Stimulated activated naive CD8-positive, alpha-beta T cell treated with anti-CD3 and anti-CD28 coated beads, Interleukin-15, amount 100 ng/mL, for 72 hours (primary cell): ENCODE measurements at regions not wholly inside any gene's neighbourhood (a gene's known extent, or its start where the extent isn't known, plus 50 kb on each side); places are given as distances from the start of the nearest gene placed in this dataset.

Source experiments
- ATAC-seq: fragments of 150-1000 bp; cut with Tn5 transposase; 2 replicates; pipeline ENCODE4 v1.10.0; 2021; ENCODE audit warnings: mild to moderate bottlenecking, moderate library complexity
- DNase-seq, 2 donors: peaks; one replicate each; pipeline ENCODE4 v3.0.0; 2021 to 2022
- H3K27ac Mint-ChIP-seq, 2 donors: one replicate each; pipeline ENCODE4 v1.8.0; 2022; ENCODE audit warnings: mild to moderate bottlenecking in 2 of 2, mixed read lengths in 2 of 2, moderate library complexity in 2 of 2
- H3K27me3 Mint-ChIP-seq: one replicate; pipeline ENCODE4 v1.8.0; 2022; ENCODE audit warnings: mixed read lengths
- H3K4me1 Mint-ChIP-seq: one replicate; pipeline ENCODE4 v1.8.0; 2022; ENCODE audit warnings: mild to moderate bottlenecking, mixed read lengths
- H3K4me3 Mint-ChIP-seq, 2 donors: one replicate each; pipeline ENCODE4 v1.8.0; 2022; ENCODE audit warnings: mild to moderate bottlenecking in 2 of 2, mixed read lengths in 2 of 2, moderate library complexity in 1 of 2
- H3K9me3 Mint-ChIP-seq, 2 donors: one replicate each; pipeline ENCODE4 v1.8.0; 2022; ENCODE audit warnings: mixed read lengths in 2 of 2

DNA sequence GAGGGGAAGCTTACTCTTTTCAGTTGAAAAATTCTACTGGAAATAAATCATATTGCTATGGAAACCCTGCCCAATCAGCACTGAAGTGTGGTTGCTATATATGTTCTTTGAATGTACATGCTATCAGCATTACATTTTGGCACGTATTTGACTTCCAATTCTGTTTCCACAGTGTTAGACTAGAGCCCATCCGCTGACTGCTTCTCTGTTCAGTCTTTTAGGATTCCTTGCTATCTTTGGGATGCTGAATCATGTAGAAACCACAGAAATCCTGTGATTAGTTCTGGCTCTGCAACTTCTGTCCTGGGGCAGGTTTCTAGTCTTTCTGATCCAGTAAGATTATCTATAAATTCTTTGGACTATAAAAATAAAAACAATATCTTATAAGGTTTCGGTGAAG lies 128.2 kb upstream of the SLC7A14 start:
- no peak for DNase-seq
- H3K27ac Mint-ChIP-seq = no peak overlapping the region
- no peak overlapping the region for H3K4me3 Mint-ChIP-seq
- no peaks in the 10 kb centered on the region for H3K4me1 Mint-ChIP-seq
- ATAC-seq = no peak
- H3K27me3 Mint-ChIP-seq = peaks cover 56% of the 10 kb centered on the region
- peaks cover 9 to 20% of the 10 kb centered on the region in 2 donors for H3K9me3 Mint-ChIP-seq

DNA sequence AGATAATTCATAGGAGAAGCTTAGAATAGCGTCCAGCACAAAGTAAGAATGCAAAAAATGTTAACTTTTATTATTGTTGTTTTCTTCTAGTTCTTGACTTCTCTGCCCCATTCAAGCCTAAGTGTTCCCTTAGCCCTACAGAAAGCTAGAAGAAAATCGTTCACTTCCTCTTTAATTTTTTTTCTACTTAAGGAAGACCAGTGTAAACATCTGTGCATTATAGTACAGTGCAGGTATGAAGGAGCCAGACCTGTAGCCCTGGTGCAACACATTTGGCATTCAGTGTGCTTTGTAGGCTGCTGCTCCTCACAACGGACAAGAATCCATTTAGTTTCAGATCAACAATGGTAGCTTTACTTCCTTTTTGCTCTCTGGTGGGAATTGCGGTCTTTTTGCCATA lies 127.8 kb upstream of the SLC7A14 start:
- ATAC-seq = no peak
- peaks cover 9 to 23% of the 10 kb centered on the region in 2 donors for H3K9me3 Mint-ChIP-seq
- no peak overlapping the region for H3K27ac Mint-ChIP-seq
- H3K4me3 Mint-ChIP-seq = no peak overlapping the region
- no peaks in the 10 kb centered on the region for H3K4me1 Mint-ChIP-seq
- peaks cover 60% of the 10 kb centered on the region for H3K27me3 Mint-ChIP-seq
- no peak for DNase-seq

DNA sequence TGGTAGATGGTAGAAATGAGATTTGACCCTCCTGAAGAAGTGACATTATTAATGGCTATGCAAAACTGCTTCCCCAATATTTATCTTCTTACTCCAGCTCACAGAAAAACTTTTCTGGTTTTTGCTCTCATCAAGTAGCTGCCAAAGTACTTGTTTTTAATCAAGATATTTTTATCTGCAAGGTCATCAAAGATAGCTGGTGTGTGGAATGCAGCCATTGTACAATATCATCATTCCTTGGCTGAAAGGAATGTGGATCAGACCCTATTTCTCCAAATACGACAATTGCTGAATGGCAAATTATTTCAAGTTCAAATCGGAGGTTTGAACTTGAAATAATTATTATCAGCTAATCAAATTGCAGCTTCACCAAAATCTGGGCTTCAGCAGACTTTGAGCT lies 126.9 kb upstream of the SLC7A14 start:
- Mint-ChIP-seq H3K9me3 (peaks cover 9 to 23% of the 10 kb centered on the region in 2 donors), H3K27me3 (peaks cover 58% of the 10 kb centered on the region), H3K4me3 (no peak overlapping the region), H3K4me1 (no peaks in the 10 kb centered on the region), H3K27ac (no peak overlapping the region)
- ATAC-seq (no peak), DNase-seq (no peak)

DNA sequence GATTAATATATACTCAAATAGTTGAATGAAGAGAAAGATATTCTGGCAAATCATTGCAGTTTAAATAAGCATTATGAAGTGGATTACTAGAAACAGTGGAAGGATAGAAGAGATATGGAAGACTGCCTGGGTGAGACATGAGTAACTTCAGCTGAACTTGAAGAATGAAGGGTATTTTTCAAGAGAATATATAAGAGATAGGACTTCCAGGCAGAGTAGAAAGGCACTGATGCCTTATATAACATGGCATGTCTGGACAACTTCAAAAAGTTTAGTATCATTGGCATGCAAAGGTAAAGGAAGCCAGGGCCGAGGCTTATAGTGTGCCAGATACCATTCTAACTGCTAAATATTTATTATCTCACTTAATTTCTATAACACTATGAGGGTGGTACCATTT lies 126.5 kb upstream of the SLC7A14 start:
- peaks cover 9 to 23% of the 10 kb centered on the region in 2 donors for H3K9me3 Mint-ChIP-seq

DNA sequence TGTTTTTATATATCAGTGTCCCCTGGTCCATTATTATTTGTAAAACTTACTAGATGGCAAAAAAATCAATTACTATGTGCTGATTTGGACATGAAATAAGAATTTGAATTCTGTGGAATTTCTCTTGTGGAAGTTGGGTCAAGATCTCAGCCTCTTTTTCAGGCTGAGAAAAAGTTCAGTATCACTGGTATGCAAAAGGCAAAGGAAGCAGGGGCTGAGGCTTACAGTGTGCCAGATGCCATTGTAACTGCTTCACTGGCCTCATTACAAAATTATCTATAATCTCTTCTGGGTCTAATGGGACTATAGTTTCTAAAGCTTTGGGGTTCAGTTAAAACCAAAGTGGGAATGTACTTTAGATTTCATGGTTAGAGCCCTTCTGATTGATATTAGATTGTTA lies 125.9 kb upstream of the SLC7A14 start:
- no peak overlapping the region for H3K27ac Mint-ChIP-seq
- DNase-seq (no peak), ATAC-seq (no peak)
- peaks cover 9 to 23% of the 10 kb centered on the region in 2 donors for H3K9me3 Mint-ChIP-seq
- no peaks in the 10 kb centered on the region for H3K4me1 Mint-ChIP-seq
- H3K4me3 Mint-ChIP-seq = no peak overlapping the region
- peaks cover 48% of the 10 kb centered on the region for H3K27me3 Mint-ChIP-seq

More for the DNA sequence above, 126.5 kb upstream of the SLC7A14 start:
- Mint-ChIP-seq H3K4me1 (no peaks in the 10 kb centered on the region), H3K27me3 (peaks cover 53% of the 10 kb centered on the region), H3K27ac (no peak overlapping the region), H3K4me3 (no peak overlapping the region)
- DNase-seq = no peak
- no peak for ATAC-seq

DNA sequence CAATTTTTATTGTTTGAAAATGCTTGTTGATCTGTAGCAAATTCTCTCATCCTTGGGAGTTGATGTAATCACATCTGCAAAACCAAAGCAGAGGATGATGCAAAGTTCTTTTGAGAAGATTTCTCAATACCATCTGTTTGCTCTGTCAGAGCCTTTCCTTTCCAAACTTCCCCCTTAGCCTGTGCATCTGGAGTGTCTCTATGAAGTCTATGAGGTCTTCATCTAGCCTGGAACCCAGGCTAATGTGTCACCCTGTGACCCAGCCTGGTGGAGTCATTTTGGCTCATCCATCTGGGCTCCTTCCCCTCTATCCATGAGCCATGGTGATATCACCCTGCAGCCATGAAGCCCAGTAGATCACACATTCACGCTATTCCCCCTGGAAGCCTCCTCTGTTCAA lies 123.2 kb upstream of the SLC7A14 start:
- Mint-ChIP-seq H3K27ac (no peak overlapping the region), H3K4me3 (no peak overlapping the region), H3K27me3 (peaks cover 46% of the 10 kb centered on the region), H3K4me1 (no peaks in the 10 kb centered on the region), H3K9me3 (peaks cover 9 to 23% of the 10 kb centered on the region in 2 donors)
- ATAC-seq = no peak
- no peak for DNase-seq

DNA sequence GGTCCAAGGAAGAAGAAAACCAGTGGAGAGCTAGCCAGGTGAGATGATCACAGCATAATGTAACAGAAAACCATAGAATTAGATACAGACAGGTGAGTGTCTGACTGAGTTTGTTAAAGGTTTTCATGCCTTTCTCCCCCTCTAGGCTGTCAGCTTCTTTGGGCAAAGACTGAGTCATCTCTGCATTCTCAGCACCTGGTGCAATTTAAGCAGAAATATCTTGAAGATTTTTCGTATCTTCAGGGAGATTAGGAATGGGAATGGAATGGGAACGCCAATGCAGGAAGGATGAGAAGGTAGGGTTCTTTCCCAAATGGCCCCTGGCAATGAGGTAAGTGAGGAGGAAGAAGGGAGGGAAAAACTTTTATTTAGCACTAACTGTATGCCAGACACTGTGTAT lies 122.0 kb upstream of the SLC7A14 start:
- ATAC-seq (no peak), DNase-seq (no peak)
- H3K27me3 Mint-ChIP-seq = peaks cover 46% of the 10 kb centered on the region
- H3K4me3 Mint-ChIP-seq = no peak overlapping the region
- peaks cover 9 to 23% of the 10 kb centered on the region in 2 donors for H3K9me3 Mint-ChIP-seq
- no peak overlapping the region for H3K27ac Mint-ChIP-seq
- no peaks in the 10 kb centered on the region for H3K4me1 Mint-ChIP-seq

DNA sequence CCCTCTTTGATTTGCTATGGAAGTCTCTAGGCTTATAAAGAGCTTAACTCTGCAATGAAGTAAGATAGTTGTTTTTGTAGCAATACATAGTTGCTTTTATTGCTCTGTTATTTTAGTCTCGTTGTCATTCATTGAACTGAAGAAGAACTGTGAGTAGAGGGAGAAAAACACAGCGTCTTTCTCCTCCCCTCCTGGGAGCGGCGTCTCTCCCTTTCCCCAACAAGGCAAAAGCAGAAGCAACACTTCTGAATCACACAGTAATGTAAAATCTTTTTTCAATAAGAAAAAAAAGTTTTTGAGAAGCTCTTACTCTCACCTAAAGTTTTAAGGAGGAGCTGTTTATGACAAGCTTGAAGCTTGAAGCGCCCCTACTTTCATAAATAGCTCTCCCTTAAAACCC lies 119.3 kb upstream of the SLC7A14 start:
- no peaks in the 10 kb centered on the region for H3K4me1 Mint-ChIP-seq
- no peak overlapping the region for H3K27ac Mint-ChIP-seq
- DNase-seq = no peak
- H3K27me3 Mint-ChIP-seq = peaks cover 22% of the 10 kb centered on the region
- H3K9me3 Mint-ChIP-seq = peaks cover 5 to 13% of the 10 kb centered on the region in 2 donors
- no peak overlapping the region for H3K4me3 Mint-ChIP-seq
- no peak for ATAC-seq

DNA sequence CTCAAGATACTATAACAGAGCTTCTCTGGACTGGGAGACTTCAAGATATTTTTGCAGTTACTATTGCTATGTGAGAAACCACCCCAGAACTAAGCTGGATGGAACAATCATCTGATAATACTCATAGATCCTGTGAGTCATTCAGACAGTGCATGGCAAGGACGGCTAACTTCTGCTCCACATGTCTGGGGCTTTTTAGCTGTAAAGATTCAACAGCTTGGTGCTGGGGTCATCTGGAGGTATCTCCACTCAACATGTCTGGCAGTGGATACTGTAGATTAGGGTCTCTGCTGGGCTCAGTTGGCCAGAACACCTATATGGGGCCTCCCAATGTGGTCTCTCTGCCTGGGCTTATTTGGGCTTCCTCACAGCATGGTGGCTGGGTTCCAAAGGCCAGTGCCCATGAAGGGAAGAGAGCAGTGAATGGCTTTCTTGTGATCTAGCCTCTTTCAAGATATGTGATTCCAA lies 117.3 kb upstream of the SLC7A14 start:
- Mint-ChIP-seq H3K4me1 (no peaks in the 10 kb centered on the region), H3K9me3 (no peaks in the 10 kb centered on the region), H3K27me3 (peaks cover 8% of the 10 kb centered on the region), H3K27ac (no peak overlapping the region), H3K4me3 (no peak overlapping the region)
- DNase-seq (no peak), ATAC-seq (peak; percentile 48)

DNA sequence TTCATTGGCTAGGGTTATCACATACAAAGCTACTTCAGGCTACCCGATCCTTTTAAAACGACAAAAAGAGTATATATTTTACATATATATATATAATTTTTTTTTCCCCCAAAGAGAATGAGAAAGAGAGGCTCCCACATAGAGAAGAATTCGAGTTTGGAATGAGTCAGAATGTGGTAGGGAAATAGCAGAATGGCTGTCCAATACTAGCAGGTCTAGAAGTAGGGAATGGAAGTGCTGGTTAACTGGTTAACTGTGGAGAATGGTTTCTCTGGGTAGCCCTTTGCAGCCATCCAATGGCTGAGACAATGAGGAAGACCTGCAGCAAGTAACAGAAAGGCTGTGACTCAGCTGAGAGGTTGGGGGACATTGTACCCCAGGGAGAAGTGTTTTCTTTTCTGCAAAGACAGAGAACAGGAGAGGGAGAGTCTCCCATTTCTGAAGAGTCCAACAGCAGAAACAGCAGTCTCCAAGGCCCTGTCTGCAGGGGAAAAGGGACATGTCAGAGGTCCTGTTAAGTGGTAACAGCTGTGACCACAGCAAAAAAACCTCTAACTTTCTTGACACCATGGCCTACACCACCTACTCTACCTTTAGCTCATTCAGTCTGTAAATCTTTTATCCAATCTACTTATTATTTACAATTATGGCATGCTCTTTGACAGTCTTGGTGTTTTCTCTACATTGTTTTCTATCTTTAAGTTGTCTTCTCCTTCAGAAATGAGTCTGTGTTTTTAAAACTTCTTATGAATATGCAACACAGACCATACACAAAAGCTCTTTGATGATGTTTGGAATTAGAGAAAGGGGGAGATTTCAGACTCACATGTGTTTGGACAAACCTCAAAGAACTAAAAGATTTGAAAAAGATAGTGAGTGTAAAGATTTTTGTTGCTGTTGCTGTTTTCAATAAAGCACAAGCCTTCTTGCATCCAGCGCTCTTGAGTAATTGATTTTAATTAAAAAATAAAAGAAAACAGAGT lies 116.1 kb upstream of the SLC7A14 start:
- H3K4me3 Mint-ChIP-seq = no peak overlapping the region
- no peak for ATAC-seq
- peaks cover 9% of the 10 kb centered on the region for H3K4me1 Mint-ChIP-seq

DNA sequence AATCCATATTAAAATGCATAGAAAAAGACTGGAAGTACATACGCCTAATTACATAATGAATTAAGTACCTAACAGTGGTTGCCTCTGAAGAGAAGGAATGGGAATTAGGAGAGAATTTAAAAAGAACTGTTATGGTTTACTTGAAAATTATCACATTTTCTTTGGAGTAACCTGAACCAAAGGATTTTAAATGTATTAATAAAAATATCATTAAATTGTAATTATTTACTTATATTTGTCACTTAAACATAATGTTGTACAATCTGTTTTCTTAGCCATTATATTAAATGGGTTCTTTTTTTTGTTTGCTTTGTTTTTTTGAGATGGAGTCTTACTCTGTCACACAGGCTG lies 114.2 kb upstream of the SLC7A14 start:
- Mint-ChIP-seq H3K9me3 (no peaks in the 10 kb centered on the region), H3K4me1 (peaks cover 16% of the 10 kb centered on the region), H3K27me3 (no peaks in the 10 kb centered on the region), H3K4me3 (no peak overlapping the region), H3K27ac (no peak overlapping the region)
- DNase-seq (no peak), ATAC-seq (no peak)

More for the DNA sequence above, 116.1 kb upstream of the SLC7A14 start:
- Mint-ChIP-seq H3K27ac (no peak overlapping the region), H3K27me3 (peaks cover 8% of the 10 kb centered on the region), H3K9me3 (no peaks in the 10 kb centered on the region)
- no peak for DNase-seq

DNA sequence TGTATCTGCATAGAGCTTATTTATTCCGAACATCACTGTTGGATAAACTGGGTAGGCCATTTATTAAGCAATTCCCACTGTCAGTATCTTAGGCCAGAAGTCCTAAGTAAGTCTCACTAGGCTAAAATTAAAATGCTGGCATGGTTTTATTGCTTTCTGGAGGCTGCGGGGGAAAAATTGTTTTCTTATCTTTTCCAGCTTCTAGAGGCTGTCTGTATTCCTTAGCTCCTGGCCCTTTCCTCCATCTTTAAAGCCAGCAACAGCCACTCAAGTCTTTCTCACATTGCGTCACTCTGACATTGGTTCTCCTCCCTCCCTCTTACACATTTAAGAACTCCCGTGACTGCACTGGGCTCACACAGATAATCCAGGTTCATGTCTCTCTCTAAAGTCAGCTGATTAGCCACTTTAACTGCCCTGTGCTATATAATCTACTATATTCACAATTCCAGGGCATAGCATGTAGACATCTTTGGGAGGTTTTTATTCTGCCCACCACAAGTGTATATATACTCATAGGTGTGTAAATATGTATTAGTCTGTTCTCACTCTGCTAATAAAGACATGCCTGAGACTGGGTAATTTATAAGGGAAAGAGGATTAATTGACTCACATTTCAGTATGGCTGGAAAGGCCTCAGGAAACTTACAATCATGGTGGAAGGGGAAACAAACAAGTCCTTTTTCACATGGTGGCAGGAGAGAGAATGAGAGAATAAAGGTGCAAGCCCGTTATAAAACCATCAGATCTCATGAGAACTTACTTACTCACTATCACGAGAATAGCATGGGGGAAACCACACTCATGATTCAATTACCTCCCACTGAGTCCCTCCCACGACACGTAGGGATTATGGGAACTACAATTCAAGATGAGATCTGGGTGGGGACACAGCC lies 113.5 kb upstream of the SLC7A14 start:
- no peak overlapping the region for H3K27ac Mint-ChIP-seq
- H3K4me1 Mint-ChIP-seq = peaks cover 16% of the 10 kb centered on the region
- DNase-seq (no peak), ATAC-seq (no peak)
- H3K4me3 Mint-ChIP-seq = no peak overlapping the region
- no peaks in the 10 kb centered on the region for H3K27me3 Mint-ChIP-seq
- H3K9me3 Mint-ChIP-seq = no peaks in the 10 kb centered on the region

DNA sequence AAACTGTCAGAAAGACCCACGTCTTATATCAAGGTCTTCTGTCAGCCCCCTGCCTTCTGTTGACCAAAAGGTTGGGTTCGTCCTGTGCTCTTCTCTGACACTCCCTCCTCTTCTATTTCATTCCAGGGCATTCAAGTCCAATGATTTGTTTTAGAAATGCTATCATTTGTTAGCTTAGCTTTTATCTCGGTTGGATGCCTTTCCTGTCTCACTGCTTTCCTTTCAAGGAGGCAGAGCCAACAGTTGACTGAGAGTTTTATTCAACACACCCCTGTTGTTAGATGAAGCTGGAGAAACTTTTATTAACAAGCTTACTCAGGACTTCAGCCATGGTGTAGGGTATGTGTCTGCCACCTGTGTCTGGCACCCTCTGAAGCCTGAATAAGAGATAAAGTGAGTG lies 112.0 kb upstream of the SLC7A14 start:
- no peak for DNase-seq
- Mint-ChIP-seq H3K4me3 (no peak overlapping the region), H3K27ac (peak overlapping the region in 1 of 2 donors; percentile 83), H3K27me3 (no peaks in the 10 kb centered on the region), H3K4me1 (peaks cover 16% of the 10 kb centered on the region), H3K9me3 (no peaks in the 10 kb centered on the region)
- ATAC-seq = no peak

DNA sequence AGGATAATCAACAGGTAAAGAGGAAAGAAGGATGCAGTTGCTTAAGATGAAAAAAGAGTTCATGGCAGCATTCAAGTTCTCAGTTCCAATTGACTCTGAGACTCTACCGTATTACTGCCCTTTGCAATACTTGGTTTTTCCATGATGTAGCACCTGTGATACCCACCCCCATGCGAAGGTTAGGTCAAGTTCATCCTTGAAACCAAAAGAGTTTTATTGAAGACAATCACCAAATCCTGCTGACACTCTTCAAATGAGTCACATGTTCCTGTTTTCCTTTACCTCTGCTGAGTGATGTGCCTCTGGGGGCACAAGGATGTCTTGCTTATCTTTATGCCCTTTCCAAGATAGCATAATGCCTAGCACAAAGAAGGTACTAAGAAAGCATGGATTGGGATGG lies 111.3 kb upstream of the SLC7A14 start:
- no peak overlapping the region for H3K27ac Mint-ChIP-seq
- H3K4me3 Mint-ChIP-seq = no peak overlapping the region
- DNase-seq = no peak
- H3K27me3 Mint-ChIP-seq = no peaks in the 10 kb centered on the region
- no peaks in the 10 kb centered on the region for H3K9me3 Mint-ChIP-seq
- H3K4me1 Mint-ChIP-seq = peaks cover 16% of the 10 kb centered on the region
- ATAC-seq = peak; percentile 59

DNA sequence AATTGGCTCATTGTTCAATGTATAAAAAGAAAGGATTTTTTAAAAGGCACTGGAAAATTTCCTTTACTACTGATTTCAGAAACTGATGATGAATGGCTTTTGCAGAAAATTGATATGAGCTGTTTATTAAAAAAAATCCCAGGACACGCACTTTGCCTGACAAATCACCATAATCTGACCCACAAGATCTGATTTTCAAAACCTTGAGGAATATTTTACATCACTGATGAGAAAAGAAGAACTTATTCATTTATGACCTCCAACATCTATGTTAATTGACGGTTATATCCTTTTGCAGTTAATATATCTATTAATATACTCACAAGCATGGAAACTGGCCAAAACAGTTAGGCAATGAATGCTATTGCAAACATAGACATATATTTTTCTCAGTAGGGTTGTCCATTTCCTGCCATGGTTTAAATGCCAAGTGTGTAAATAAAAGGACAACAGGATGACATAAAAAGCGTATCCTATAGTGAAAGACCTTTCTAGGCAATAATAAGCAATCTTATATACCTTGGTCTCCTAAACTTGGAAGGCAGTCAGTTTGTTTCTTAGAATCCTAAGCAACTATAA lies 109.7 kb upstream of the SLC7A14 start:
- Mint-ChIP-seq H3K4me3 (no peak overlapping the region), H3K27me3 (no peaks in the 10 kb centered on the region), H3K27ac (no peak overlapping the region), H3K9me3 (no peaks in the 10 kb centered on the region), H3K4me1 (peaks cover 16% of the 10 kb centered on the region)
- ATAC-seq (no peak), DNase-seq (no peak)
